Activated CD8-positive, alpha-beta T cell treated with anti-CD3 and anti-CD28 coated beads for 36 hours (primary cell): ENCODE measurements at regions not wholly inside any gene's neighbourhood (a gene's known extent, or its start where the extent isn't known, plus 50 kb on each side); places are given as distances from the start of the nearest gene placed in this dataset.

Experiments
- ATAC-seq: fragments of 200-7000 bp; cut with Tn5 transposase; one replicate; pipeline ENCODE4 v1.10.0; 2021; ENCODE audit warnings: mild to moderate bottlenecking, moderate library complexity
- CTCF ChIA-PET: fragments of 350-600 bp; sonication (Branson Sonifier 250); formaldehyde crosslinking; loops from one replicate; lab custom pipeline; 2021; ENCODE audit warnings: antibody characterized with exemption; lab: Charles Lee
- POLR2A ChIA-PET: fragments of 350-600 bp; sonication (Branson Sonifier 250); formaldehyde crosslinking; loops from one replicate; lab custom pipeline; 2021; ENCODE audit warnings: antibody characterized with exemption; lab: Charles Lee
- DNase-seq: peaks from one replicate; pipeline ENCODE4 v3.0.0-alpha.2; 2020
- H3K27ac Mint-ChIP-seq: one replicate; pipeline ENCODE4 v1.8.0; 2021; ENCODE audit warnings: mild to moderate bottlenecking, mixed read lengths
- H3K27me3 Mint-ChIP-seq: one replicate; pipeline ENCODE4 v1.8.0; 2021; ENCODE audit warnings: mixed read lengths
- H3K36me3 Mint-ChIP-seq: one replicate; pipeline ENCODE4 v1.8.0; 2021; ENCODE audit warnings: low read depth, mixed read lengths
- H3K4me1 Mint-ChIP-seq: one replicate; pipeline ENCODE4 v1.8.0; 2021; ENCODE audit warnings: low read depth, mixed read lengths
- H3K4me3 Mint-ChIP-seq: one replicate; pipeline ENCODE4 v1.8.0; 2021; ENCODE audit warnings: mild to moderate bottlenecking, moderate library complexity, mixed read lengths
- H3K9me3 Mint-ChIP-seq: one replicate; pipeline ENCODE4 v1.8.0; 2021; ENCODE audit warnings: mixed read lengths
- CTCF ChIP-seq: fragments of 200-600 bp; IDR thresholded peaks from one replicate; pipeline ENCODE4 v1.8.0; 2022; ENCODE audit warnings: antibody characterized with exemption, mild to moderate bottlenecking
- intact Hi-C: fragments of 100-400 bp; cut with micrococcal nuclease; formaldehyde crosslinking; loops from one replicate; pipeline ENCODE4 v1.10.0; 2022

- no peak for TF ChIP-seq CTCF
- Mint-ChIP-seq H3K27ac (no peak overlapping the region), H3K27me3 (no peaks in the 10 kb centered on the region), H3K4me1 (no peaks in the 10 kb centered on the region), H3K9me3 (peaks cover 15% of the 10 kb centered on the region), H3K36me3 (no peaks in the 10 kb centered on the region), H3K4me3 (no peak overlapping the region)
- intact Hi-C loops: no loop called here
- ATAC-seq: no peak
- ChIA-PET POLR2A (no interaction called here), CTCF (no interaction called here)
- no peak for DNase-seq
Measured at GRCh38 chr14:29339494-29340172, 573.0 kb downstream of the FOXG1 start.

GRCh38 chr14:29348504-29348903 is 579.1 kb downstream of the PRKD1 start:
- ChIA-PET POLR2A (no interaction called here), CTCF (no interaction called here)

DNA sequence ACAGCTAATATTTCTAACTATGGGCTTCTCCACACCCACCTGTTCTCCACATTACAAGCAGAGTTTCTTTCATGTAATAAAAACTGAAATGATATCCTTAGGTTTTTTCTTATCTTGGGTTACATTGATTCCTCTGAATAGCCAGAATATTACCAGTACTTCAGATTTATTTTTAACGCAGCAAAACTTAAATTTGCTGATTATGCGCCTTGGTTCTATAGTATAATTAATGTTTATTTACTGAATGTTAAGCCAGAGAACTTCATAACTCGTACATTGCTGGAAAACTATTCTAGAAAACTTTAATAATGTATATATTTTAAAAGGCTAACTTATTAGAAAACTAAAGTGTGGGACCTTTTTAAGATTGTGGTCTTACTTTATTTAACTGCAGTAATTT is 577.2 kb downstream of the PRKD1 start:
- CTCF ChIA-PET: no interaction called here
- Mint-ChIP-seq H3K27me3 (no peaks in the 10 kb centered on the region), H3K4me1 (no peaks in the 10 kb centered on the region), H3K9me3 (peaks cover 4% of the 10 kb centered on the region), H3K27ac (no peak overlapping the region), H3K36me3 (no peaks in the 10 kb centered on the region), H3K4me3 (no peak overlapping the region)
- TF ChIP-seq CTCF: no peak
- POLR2A ChIA-PET: no interaction called here
- intact Hi-C loops: no loop called here
- no peak for ATAC-seq
- no peak for DNase-seq

More at GRCh38 chr14:29348504-29348903, 579.1 kb downstream of the PRKD1 start:
- H3K4me3 Mint-ChIP-seq: no peak overlapping the region
- intact Hi-C loops: no loop called here
- H3K27ac Mint-ChIP-seq: no peak overlapping the region
- peaks cover 2% of the 10 kb centered on the region for H3K9me3 Mint-ChIP-seq
- DNase-seq (no peak), ATAC-seq (no peak)
- no peak for TF ChIP-seq CTCF
- H3K27me3 Mint-ChIP-seq: no peaks in the 10 kb centered on the region
- no peaks in the 10 kb centered on the region for H3K36me3 Mint-ChIP-seq
- H3K4me1 Mint-ChIP-seq: no peaks in the 10 kb centered on the region

DNA sequence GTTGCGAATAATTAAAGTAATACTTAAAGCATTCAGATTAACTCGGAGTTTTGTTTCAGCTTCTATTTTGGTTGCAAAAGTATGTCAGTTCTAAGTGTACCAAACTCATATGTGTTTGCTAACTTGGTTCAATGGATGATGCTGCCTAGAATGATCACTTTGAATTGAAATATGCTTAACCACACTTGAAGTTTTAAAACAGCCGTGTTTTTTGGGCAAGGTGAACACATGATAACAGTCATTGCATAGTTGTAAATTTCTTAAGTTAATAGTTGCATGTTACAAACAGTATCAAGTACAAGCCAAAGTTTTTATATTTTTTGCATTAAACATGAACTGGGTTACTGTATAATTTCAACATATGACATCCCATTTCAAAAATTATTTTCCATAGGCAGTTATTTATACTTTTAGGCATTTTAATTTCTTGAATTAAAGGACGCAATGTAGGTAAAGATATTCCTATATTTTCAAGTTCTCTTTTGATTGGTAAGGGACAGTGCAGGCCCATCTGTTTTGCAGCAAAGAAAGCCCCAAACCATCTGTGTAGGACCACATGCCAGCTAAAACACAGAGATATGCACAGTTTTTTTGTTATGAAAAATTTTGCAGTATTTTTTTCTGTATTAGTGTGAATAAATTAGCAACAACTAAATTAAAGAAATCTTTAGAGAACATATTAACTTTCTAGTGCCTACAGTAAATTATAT is 575.5 kb downstream of the PRKD1 start:
- ChIA-PET CTCF (no interaction called here), POLR2A (no interaction called here)
- no peak overlapping the region for H3K27ac Mint-ChIP-seq

More for the DNA sequence above, 575.5 kb downstream of the PRKD1 start:
- intact Hi-C loops: no loop called here
- DNase-seq: no peak
- no peak for ATAC-seq
- Mint-ChIP-seq H3K9me3 (peaks cover 5% of the 10 kb centered on the region), H3K4me3 (no peak overlapping the region), H3K27me3 (no peaks in the 10 kb centered on the region), H3K4me1 (no peaks in the 10 kb centered on the region), H3K36me3 (no peaks in the 10 kb centered on the region)
- no peak for TF ChIP-seq CTCF
